HG03460 (cell line): ENCODE measurements at regions not wholly inside any gene's neighbourhood (a gene's known extent, or its start where the extent isn't known, plus 50 kb on each side); places are given as distances from the start of the nearest gene placed in this dataset.

Experiments used
- ATAC-seq: cut with Tn5 transposase; IDR thresholded peaks from one replicate; pipeline ENCODE4 v1.9.1; 2021; ENCODE audit not compliant: unreplicated experiment

DNA sequence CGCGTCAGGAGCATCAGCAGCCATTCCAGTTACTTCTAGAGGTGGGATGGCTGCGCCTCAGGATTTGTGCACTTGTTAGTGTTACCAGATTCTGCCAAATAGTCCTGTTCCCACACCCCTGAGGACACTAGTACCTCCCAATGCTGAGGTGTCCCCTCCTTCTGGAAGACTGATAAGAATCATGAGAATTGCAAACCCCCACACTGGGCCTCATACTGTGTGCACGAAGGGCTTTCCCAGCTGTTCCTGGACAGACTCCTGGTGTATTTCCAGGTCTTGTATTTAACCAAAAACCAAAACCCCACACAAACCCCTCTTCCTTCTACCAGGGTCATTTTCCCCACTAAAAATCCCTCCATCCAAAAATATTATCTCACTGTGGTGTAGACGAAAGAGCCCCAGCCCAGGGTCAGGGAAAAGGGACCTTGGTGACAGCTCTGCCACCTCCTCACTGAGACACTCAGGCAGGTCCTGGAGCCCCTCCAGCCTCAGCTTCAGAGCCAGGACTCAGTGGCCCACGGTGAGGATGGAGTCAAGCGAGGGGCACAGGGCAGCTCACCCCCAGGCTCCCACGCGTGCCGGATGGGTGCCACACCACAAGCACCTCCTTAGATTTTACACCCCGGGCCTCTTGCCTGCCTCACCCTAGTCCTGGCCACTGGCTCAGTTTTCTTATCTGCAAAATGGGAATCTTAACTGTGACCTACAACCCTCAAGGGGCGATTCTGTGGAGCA is 131.4 kb upstream of the RUNX3 start:
- ATAC-seq, result no peak

DNA sequence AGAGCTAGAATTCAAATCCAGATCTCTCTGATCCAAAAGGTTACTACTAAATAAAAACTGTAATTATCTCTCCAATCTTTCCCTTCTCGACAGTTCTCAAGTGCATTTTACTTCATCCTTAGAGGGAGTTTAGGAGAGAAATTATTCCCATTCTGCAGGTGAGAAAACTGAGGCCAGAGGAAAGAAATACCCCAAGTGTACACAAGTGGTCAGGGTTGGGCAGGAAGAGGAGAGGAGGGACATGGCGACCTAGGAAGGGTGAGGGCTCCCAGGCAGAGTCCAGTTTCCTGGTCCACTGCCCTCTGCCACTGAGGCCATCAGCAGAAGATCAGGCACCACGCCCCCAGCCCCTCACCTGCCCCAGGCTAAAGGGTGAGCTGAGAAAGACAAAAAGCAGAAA is 127.1 kb upstream of the RUNX3 start:
- ATAC-seq, result no peak

DNA sequence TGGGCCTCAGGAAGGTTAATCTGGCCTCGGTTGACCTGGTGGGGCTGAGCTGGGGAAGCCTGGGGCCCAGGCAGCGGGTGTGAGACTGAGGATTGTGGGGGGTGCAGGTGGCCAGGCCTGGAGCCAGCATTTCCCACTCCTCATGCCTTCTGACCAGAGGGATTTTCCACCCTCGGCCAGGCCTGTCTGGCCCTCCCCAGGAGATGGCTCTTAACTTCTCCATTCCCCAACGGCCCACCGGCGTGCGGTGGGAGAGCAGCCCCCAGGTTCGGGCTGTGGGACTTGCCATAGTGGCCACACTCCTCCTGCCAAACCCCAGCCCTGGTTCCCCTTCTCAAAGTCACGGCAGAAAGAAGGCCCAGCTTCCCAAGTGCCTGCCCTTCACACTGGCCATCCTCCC is 126.5 kb upstream of the RUNX3 start:
- no peak for ATAC-seq

DNA sequence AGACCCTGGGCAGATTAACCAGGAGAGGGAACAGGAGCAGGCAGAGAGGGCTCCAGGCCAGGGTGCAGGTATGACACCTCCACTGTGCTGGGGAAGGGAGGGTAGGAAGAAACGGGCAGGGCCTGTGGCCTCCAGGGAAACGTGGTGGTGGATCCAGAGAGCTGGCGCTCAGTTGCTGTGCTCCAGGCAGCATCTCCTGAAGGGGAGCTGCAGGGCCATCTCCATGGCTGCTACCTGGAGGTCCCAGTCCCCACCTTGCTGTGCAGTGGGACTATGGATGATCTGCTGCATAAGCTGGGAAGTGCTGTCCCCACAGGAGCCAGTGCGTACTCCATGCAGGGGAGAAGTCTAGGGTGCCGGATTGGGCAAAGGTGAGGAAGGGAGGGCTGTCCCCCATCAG is 125.9 kb upstream of the RUNX3 start:
- ATAC-seq, result no peak

DNA sequence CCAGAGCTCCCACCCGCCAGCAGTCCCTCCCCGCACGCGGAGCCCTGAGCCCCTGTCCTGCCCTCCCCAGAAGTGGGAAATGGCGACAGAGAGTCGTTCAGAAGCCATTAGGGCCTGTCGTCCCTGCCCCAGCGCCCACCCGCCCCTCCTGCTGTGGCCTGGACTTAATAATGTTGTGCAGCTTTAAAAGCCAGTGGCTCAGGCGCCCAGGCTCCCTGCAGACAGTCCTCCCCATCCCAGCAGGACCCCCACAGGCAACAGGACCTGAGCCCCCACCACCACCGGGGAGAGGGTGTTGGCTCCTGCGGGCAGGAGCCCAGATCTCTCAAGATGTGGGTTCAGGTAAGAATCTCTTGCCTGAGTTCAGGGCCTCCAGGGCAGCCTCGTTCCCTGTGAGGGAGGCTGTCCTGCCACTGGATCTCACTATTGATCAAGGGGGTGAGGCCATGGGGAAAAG is 125.3 kb upstream of the RUNX3 start:
- ATAC-seq, result no peak

DNA sequence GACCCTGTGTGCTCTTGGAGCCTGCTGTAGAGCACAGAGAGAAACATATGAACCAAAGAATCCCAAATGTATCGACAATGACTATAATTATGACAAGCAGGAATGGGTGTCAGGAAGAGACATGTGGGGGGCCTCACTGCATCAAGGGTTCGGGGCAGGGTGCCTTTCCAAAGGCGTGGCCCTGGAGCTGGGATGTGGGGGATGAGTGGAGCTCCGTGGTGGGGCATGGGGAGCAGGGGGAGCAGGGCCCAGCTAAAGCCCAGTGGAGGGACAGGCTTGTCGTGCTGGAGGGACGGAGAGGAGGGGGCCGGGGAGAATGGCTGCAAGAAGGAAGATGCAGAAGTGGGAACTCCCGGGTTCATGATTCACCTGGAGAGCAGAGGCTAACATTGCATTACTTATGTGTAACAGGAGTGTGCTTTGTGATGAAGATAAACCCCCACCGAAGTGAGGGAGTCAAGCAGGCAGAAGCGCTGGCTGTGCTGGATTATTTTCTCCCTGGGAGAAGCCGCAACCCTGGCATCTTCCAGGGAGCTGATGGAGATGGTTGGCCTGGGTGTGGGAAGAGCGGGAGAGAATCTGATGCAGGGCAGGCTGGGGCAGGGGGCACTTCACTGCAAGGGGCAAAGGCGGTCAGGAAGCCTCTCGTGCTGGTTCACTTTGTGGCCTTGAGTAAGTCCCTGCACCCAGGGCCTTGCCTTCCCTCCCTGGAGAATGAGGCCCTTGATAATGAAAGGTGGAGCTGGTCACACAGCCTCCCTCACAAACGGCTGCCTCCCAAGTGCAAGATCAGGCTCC is 124.6 kb upstream of the RUNX3 start:
- no peak for ATAC-seq

DNA sequence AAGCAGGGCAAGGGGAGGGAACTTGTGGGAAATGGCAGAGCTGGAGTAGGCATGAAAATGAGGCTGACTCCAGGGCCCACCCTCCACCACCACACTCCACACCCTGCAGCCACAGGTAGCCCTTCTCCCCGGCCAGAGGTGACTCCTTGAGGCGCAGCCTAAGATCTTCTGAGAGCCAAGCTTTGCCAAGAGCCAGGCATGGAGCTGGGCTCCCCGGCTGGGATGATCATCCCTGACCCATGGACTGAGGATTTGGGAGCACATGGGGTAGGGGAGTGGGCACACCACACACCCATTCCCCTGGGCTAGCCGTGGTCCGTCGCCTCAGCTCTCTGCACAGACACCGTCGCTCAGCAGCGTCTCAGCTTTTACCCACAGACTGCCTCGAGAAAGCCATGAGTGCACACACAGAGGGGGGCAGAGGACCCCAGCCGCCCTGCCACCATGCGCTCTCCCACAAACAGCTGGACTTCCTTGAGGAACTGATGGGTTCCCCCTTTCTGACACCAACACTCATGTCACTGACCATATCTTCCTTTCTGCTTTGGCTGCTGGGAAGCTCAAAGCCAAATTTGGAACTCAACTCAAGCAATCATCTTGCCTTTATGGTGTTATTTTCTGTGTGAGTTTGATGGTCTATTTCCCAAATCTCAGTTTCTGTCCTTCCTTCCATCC is 123.6 kb upstream of the RUNX3 start:
- no peak for ATAC-seq

DNA sequence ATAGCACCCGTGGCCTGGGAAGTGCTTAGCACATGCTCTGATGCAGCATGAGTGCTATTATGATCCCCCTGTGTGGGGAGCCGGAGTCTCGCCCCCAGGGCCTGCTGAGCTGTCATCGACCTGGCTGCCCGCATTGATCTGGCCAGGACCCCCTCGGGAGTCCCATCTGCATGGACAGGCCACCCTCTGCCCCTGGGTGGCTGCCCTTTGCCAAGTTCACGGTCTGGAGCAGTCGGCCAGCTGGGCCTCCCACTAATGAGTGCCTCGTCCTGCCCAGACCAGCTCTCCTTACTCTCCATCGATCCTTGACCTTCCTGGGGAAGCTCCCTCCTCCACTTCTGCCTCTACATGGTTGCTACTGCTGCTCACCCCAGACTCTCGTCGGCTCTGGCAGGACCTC is 121.8 kb upstream of the RUNX3 start:
- ATAC-seq, result no peak

DNA sequence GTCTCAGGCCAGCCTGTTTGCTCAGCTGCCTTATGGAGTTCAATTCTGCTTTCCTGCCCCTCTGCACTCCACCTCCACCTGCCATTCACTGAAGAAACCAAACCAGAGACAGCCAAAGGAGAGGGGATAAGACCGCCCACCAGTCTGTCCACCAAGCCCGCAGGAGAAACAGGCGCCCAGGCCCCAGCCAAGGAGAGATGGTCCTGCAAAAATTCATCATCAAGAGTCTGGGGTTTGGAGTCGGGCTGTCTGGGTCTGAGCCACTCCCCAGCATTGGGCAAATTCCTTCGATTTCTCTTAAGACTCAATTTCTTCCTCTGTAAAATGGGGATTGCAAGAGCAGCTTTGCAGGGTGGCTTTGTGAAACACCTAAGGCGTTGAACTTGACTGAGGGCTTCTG is 121.4 kb upstream of the RUNX3 start:
- no peak for ATAC-seq

DNA sequence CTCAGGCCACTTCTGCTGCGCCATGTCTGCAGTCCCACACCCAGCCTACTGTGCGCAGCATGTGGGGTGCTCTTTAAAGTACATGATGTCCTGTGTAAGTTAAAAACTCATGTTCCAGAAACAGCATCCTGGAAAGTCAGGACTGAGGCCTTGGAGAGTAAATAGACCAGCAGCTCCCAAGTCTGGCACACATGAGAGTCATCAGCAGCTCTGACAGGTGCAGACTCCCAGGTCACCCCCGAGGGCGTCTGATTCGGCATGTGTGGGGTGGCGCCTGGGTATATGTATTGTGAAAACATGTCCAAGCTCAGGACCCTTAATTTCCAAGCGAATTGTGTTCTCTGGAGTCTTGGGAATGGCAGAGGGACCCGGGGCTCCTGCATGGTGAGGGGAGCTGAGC is 120.1 kb upstream of the RUNX3 start:
- ATAC-seq, result no peak

DNA sequence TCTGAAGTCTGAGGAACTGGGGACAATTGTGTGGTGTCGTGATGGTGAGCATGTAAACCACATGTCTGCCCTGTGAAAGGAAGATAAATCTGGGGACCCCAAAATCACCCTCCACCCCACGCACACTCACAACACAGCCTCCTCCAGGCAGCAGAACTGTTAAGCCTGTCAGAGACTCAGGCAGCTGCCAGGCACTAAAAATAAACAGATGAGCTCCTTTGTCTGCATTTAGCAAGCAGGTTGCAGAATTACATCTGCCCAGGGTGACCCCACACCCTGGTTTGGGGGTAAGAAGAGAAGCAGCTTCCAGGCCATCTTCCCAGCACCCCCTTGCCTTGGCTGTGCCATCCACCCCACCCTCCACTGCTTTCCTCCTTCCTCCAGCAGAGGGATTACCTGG is 119.1 kb upstream of the RUNX3 start:
- ATAC-seq, result no peak

DNA sequence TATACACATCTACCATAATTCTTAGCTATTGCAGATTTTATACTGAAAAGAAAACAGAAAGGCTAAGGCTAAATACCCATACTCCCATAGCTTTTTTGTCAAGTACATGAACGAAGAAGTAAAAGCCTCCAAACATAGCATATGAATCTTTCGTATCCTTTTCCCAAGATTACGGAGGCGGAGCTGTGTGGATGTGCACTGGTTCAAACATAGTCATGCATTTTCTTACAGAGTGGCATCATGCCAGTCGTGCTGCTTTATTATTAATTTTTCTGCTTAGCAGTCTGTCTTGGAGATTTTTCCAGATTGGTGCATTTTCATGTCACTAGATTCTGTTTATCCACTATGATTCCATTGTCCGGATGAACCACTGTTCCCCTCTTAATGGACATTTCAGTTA is 118.7 kb upstream of the RUNX3 start:
- no peak for ATAC-seq

DNA sequence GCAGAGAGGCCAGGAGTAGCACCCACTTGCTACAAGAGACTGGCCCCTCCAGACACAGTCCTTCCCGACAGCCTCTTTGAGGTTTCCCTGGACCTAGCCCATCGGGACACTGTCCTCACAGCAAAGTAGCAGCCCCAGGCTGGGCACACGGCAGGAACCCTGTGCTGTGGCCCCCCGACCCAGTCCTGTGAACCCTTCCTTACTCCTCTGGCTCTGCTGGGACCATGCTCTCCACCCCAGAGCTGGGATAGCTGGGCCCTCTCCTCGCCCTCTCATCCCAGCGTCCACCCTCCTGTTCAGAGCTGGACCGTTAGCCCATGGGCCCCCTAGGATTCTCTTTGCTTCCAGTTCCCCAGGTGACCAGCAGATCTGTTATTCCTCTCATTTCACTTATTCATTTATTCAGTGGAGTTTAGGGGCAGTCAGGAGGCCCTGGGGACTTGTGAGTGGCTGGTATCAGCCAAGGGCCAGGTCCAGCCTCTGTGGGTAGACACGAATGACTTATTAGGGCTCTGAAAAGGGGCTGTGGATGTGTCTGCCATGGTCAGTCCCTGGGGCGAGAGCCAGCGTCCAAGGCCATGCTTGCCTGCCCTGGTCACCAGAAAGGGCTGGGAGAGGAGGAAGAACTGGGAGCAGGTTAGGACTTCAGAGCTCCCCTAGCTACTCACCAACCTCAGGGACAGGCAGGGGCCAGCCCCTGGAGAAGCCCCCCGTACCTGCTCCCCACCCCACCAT is 117.6 kb upstream of the RUNX3 start:
- no peak for ATAC-seq

DNA sequence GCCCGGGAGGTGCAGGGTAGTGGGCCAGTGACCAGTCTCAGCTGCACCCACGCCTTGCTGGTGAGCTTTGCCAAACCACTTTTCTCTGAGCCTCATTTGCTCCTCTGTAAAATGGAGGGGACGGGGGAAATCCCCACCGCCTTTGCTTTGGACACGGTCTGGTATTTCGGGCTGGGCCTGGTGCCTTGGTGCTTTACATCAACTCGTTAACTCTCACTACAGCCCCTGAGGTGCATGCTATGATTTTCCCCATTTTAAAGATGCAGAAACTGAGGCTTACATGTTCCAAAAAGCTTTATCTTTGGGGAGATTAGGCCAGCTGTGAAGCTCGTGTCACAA is 116.1 kb upstream of the RUNX3 start:
- no peak for ATAC-seq

DNA sequence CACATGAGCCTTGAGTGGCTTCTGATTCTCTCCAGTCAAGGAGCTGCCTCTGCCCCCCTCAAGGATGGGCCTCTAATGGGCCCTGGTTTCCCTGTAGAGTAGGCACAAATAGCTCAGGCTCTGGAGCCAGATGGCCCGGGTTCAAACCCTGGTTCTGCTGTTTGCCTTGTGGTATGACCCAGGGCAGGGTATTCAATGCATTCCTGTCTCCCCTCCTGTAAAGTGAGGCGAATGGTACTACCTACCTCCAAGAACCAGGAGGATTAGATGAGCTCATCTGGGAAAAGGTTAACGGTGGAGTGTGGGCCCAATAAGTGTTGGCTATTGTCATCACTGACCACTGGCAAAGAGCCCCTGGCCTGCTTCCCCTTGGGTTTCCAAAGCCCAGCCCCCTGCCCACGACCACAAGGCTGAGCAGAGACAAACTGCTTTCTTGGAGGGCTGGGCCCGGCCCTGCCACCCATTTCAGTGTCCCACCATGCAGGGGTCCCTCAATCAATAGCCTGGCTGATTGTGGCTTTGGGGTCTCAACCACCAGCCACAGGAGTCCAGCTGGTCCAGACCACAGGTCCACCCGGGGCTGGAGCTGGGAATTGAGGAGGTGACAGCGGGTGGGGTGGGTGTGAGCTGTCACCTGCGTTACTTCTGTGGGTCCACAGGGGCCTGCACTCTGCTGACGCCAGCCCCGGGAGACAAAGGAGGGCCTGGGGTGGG is 115.6 kb upstream of the RUNX3 start:
- ATAC-seq, result no peak

DNA sequence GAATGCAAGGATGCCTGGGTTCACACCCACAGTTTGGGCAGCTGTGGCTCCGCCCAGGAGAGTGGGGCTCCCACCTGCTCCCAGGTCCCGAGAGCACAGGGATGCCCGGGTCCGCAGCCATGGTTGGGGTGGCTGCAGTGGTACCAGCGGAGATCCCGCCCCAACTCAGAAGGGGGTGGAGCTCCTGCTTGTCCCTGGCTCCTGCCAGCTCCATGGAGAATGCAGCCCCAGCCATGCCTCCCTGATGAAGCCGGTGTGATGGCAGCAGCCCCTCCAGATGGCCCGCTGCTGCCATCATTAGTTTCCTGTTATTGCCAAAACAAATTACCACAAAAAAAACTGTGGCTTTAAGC is 113.1 kb upstream of the RUNX3 start:
- no peak for ATAC-seq

DNA sequence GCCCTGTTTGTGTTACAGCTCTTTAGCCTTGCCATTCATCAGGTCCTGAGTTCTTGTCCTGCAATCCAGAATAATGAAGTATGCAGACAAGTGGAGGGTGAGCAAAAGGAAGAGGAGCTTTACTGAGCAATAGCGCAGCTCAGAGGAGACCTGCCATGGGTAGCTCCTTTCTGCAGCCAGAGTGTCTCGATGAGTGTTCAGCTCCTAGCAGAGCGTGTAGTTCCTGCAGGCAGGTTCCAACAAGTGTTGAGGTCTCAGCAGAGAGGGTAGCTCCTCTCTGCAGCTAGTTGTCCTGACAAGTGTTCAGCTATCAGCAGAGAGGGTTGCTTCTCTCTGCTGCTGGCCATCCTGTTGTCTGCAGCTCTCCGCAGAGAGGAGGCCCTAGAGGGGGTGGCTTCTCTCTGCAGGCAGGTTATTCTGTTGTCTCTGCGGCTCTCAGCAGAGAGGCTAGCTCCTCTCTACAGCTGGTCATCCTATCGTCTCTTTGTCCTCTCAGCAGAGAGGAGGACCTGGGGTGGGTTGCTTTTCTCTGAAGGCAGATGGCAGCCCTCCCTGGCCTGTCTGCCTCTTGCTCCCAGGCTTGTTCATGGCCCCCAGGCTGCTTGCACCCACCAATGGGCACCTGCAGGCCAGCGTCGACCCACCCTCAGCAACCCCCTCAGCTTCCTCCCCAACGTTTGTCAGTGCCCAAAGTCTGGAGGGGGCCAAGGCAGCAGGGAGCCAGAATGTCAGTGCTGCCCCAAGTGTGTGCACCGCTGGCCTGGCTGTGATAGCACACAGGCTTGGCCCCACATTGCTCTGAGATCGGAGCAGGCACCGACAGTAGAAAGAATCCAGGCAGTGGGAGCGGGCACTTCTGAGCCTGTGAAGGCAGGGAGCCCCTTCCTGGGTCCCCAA is 112.5 kb upstream of the RUNX3 start:
- no peak for ATAC-seq

DNA sequence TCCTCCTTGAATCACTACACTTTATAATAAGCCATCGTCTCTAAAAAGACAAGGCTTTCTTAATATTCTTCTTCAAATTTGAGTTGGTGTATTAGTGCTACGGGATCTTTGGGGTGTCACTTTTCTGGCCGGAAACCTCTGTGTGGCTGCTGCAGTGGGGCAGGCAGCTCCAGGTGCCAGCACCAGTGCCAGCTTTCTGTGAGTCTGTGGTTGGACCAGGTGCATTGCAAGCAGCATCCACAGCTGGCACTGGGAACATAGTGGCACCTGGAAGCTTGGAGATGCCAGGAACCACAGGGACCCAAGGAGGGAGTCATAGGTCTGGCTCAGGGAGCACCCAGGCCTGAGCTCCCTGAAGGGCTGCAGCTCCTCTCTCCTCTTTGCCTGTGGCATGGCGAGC is 111.8 kb upstream of the RUNX3 start:
- no peak for ATAC-seq

DNA sequence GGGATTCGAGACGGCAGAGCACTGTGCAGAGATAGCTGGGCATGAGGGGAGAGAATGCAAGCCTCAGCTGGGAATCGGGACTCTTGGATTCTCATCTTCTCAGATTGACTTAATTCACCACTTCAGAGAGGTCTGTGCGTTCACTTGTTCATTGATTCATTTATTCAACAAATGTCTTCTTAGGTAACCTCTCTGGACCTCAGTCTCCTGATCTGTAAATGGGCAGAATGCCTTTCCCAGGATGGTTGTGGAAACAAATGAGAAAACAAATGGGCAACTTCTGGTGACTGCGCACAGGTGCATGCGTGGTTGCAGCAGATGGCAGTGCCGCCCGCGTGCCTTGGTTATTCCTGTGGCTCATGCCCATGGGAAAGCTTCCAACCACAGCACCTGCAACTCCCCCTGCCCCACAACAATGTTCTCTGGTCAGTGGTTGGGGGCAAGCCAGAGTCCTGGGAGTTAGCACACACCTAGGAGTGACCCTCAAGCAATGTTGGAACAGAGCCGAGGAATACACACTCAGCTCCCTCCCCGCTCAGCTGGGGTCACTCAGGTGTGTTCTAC is 110.1 kb upstream of the RUNX3 start:
- ATAC-seq, result no peak

DNA sequence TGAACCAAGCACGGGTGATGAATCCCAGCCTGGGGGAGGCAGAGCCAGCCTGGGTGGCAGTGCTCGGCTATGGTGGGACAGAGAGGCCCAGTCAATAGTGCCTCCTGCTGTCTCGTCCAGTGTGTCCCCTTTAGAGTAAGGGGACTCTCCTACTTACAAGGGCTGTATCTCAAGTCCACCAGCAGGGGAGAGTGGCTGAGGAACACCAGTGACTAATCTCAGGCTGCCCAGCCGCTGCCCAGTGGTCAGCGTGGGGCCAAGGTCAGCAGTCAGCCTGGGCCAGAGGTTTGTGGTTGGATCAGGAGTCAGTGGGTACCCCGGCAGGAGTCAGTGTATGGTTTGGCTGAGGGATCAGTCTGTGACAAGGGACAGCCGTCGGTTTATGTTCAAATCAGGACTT is 109.2 kb upstream of the RUNX3 start:
- no peak for ATAC-seq
